GM19240 (cell line): ENCODE measurements at regions not wholly inside any gene's neighbourhood (a gene's known extent, or its start where the extent isn't known, plus 50 kb on each side); places are given as distances from the start of the nearest gene placed in this dataset.

Source experiments
- DNase-seq: peaks from one replicate; pipeline ENCODE4 v3.0.0; 2011; ENCODE audit warnings: low spot score; ENCODE audit not compliant: insufficient read length

DNA sequence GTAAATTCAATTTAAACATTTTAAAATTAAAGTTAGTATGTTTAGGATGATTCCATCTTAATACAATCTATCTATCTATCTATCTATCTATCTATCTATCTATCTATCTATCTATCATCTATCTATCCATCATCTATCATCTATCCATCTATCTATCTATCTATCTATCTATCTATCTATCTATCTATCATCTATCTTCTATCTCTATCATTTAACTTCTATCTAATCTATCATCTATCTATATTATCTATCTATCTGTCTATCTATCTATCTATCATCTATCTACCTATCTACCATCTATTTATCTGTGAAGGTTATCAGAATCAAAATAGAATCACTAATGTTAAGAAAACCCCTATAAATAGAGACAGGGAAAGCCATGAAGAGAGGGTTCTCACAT lies 78.3 kb downstream of the RAMP3 start:
- no peak for DNase-seq

DNA sequence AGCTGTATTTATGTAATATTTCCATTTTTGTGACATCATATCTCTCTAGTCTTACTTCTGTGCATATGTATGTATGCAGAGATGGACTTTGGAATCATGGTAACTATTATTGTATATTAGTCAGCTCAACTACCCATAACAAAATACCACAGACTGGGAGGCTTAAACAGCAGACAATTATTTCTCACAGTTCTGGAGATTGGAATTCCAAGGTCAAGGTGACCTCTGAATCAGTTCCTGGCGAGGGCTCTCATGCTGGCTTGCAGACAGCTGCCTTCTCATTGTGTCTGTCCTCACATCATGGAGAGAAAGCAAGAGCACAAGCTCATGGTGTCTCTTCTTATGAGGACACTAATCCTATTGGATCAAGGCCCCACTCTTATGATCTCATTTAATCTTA lies 79.1 kb downstream of the RAMP3 start:
- DNase-seq, result no peak

DNA sequence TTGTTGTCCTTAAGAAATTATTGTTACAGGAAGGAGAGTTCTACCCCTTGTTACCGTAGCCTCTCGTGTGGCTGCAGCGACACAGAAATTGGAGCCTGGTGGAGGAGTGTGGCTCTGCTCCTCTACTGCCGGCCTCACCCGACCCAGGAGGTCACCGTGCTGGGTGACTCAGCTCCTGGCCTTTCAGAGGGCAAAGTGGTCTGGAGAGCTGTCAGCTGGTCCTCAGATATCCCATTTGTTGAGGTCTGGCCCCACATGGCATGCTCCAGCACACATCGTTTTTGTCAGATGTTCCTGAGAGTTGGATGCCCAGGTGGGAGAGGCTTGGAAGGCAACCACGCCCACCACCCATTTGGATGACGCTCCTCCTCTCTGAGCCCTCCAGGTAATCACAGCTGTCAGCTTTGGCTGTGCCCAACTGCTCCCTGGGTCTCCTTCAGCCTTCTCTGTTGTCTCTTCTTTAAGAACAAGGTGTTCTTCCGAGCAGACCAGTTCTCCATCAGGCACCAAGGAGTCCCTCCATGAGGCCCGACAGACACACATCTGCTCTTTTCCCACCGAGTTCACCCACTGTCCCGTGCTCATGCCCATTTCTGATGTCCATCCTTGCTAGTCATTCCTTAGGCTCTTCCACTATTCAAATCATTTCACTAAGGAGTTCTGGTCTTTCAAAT lies 80.3 kb downstream of the RAMP3 start:
- DNase-seq, result no peak

DNA sequence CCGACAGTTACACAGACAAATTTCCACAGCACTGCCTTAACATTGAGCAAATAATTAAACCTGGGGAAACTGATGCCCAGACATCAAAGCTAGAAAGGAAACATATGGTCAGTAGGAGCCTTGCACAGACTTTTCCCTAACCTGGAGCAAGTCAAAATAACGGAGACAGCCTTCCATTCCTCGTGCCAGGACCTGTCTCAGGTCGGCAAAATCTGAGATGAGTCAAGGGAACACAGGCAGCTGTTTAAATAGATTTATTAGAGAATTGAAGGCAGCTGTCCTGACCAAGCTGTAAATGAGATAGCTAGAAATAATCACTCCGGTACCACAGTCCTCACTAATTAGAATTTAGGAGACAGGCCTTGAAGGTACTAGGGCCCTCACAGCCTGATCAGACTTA lies 81.2 kb downstream of the RAMP3 start:
- no peak for DNase-seq

DNA sequence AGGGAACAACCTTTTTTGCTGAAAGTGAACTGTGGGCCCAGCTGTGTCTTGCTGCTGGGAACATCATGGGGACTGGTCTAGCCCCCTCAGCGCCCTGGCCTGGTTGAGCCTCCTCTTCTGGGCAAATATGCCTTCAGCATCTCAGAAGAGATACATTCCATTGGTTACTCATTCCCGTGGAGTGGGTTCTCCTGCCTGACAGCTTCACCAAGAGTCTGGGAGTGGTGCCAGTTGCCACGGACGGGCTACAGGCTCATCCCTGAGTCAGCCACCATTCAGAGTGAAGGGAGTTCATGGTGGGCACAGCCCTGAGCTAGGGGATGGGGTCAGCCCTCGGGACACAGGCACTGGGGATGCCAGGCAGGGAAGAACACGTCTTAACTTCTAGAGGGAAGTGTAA lies 81.9 kb downstream of the RAMP3 start:
- DNase-seq, result no peak

DNA sequence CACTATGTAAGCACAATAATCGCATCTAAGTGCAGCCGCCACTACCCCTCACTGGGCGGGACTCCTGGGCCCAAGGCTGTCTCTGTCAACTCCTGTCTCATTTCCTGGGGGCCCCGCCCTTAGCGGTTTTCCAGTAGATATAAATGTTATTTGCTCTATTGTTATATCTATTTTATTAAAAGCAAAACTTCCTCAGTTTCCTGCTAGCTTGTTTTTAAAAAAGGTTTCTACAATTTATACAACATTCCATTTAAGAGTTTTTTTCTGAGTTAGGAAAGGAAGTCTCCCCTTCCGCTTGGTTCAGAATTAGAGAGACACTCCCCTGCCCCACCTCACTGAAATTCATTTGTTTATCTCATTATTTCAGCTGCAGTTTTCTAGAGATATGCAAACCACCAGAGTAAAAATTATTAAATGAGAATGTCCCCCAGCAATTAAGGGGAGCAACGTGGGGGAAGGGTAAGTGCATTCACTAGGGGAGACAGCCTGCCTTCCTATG lies 82.7 kb downstream of the RAMP3 start:
- DNase-seq, result no peak

GRCh38 chr7:45240926-45241325 lies 83.3 kb downstream of the RAMP3 start:
- no peak for DNase-seq

GRCh38 chr7:45241339-45242109 lies 83.9 kb downstream of the RAMP3 start:
- no peak for DNase-seq

- DNase-seq, result no peak
Measured at GRCh38 chr7:45242261-45242660, 84.7 kb downstream of the RAMP3 start.

DNA sequence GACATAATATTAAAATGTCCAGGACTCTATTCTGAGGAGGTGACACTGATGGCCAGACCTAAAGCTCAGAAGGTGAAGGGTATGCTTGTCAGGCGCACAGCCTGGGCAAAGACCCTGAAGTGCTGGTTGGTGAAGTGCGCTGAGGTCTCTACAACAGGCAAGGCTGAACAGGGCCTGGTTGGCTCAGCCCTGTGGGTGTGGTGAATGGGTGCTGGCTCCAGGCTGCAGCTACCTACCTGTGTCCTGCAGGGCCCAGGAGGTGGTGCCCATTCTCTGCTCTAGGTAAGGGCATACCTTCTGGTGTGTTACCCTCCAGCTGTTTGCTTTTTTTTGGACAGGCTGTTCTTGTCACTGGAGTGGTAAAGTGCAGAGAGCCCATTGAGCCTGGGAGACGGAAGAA lies 85.1 kb downstream of the RAMP3 start:
- DNase-seq, result no peak

- DNase-seq, result no peak
Measured at GRCh38 chr7:45244981-45245380, 87.4 kb downstream of the RAMP3 start.

- DNase-seq, result no peak
Measured at GRCh38 chr7:45246339-45246738, 88.7 kb downstream of the RAMP3 start.

DNA sequence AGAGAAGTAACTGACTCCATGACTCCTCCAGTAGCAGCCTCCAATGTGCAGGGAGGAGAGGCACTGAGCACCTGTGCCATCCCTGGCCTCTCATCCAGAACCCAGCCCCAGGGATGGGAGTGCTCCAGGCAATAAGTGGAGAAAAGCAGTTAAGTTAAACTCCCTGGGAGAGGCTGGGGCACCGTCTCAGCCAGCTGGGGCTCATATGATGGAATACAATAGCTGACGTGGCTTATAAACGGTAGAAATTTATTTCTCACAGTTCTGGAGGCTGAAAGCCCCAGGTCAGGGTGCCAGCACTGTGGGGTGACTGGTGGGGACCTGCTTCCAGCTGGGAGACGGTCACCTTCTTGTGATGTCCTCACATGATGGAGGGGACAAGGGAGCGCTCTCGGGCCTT lies 94.7 kb downstream of the RAMP3 start:
- no peak for DNase-seq

DNA sequence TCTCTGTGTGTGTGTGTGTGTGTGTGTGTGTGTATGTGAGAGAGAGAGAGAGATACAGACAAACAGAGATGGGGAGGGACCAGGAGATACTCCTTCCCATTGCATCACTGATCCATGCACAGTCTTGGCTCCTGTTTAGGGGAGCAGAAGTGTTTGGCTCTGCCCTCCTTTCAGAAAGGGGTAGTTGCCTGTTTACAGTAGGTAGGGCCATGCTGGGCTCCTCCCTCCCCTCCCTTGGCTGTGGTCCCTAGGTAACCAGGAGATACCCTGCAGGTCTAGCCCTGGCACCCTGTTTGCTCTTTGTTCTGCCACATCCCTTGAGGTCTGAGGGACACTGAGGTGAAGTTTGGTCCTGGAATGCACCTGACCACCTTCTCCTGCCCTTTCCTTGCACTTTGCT lies 95.3 kb downstream of the RAMP3 start:
- no peak for DNase-seq

DNA sequence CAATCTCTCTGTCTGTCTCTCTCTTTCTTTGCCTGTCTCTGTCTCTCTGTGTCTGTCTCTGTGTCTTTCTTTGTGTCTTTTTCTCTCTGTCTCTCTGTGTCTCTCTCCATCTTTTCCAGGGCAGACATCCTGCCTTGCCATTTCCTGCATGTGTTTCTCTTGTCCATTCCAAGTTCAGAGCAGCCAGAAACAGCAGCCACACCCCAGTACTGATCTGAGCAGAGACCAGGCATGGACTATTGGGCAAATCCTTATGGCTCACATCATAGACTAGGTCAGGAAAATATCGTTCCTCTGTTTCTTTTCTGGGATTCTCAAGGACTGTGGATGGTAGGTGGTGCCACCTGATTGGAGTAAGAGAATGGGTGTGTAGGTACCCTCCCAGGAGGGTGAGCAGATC lies 95.8 kb downstream of the RAMP3 start:
- no peak for DNase-seq

DNA sequence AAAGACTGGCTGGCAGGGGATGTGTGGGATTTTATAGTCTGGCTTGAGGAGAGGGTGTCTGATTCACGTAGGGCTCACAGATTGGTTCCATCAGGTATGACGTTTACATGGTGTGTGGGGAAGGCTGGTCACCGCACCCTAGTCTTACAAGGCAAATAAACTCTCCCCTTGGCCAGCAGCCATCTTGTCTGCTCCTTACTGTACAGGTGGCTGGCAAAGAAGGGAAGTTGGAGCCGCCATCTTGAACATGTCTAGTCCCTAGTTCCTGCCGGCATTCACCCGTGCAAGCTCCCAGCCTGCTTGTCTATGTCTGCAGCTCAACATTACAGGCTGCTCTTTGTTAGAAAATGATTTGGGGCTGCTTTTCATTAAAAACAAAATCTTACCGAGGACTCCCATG lies 97.6 kb downstream of the RAMP3 start:
- DNase-seq, result no peak

DNA sequence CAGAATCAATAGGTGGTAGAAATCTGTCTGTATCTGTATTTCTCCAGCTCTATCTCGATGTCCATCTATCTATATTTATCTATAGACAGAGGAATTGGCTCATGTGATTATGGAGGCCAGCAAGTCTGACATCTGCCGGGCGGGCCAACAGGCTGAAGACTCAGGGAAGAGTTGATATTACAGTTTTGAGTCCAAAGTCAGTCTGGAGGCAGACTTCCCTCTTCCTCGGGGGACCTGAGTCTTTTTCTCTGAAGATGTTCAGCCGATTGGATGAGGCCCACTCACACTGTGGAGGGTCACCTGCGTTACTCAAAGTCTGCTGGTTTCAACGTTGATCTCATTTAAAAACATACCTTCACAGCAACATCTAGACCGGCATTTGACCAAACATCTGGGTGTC lies 98.7 kb downstream of the RAMP3 start:
- DNase-seq, result no peak

GRCh38 chr7:45256775-45257174 lies 99.2 kb downstream of the RAMP3 start:
- DNase-seq, result no peak

DNA sequence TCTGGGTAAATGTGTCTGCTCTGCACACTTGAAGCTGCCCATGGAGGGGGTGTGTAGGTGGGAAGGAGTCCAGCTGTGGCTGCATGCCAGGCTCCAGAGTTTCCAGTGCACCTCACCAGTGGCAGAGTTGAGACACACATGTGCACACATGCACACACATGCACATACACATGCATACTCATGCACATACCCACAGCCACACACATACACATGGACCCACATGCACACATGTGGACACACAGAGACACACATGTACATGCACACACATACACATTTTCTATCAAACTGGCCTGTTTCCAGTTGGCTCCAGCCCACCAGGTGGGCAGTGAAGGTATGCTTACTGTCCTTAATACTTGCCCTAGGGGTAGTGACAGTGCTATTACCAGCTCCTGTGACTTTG lies 99.7 kb downstream of the RAMP3 start:
- no peak for DNase-seq

GRCh38 chr7:45258533-45259226 lies 101.1 kb downstream of the RAMP3 start:
- DNase-seq, result no peak

- DNase-seq, result no peak
Measured at GRCh38 chr7:45259227-45259596, 101.6 kb downstream of the RAMP3 start.

GRCh38 chr7:45259966-45260646 lies 102.5 kb downstream of the RAMP3 start:
- peak; percentile 55 for DNase-seq
